Endodermal cell (in vitro differentiated cells): ENCODE measurements at regions not wholly inside any gene's neighbourhood (a gene's known extent, or its start where the extent isn't known, plus 50 kb on each side); places are given as distances from the start of the nearest gene placed in this dataset.
"Not testable (repeated sequence)": the region's sequence is repeated elsewhere in the genome, so short reads cannot be mapped to it uniquely, and the experiment has no call there.

Experiments
- DNase-seq: peaks from one replicate; pipeline ENCODE4 v3.0.0-alpha.2; 2017
- H3K27ac ChIP-seq: 2 replicates; pipeline ENCODE4 v1.5.1; 2013; ENCODE audit warnings: mild to moderate bottlenecking, low read depth, low read length, moderate library complexity
- H3K27me3 ChIP-seq: 2 replicates; pipeline ENCODE4 v1.6.1; 2013; ENCODE audit warnings: mild to moderate bottlenecking, low read length, moderate library complexity; ENCODE audit not compliant: insufficient read depth, control insufficient read depth, poor library complexity, severe bottlenecking
- H3K36me3 ChIP-seq: 2 replicates; pipeline ENCODE4 v1.7.0; 2013; ENCODE audit warnings: mild to moderate bottlenecking, low read length, moderate library complexity; ENCODE audit not compliant: control insufficient read depth, insufficient read depth
- H3K4me1 ChIP-seq: one replicate; pipeline ENCODE4 v1.7.0; 2013; ENCODE audit warnings: low read length; ENCODE audit not compliant: control insufficient read depth, insufficient read depth
- H3K4me3 ChIP-seq: 2 replicates; pipeline ENCODE4 v1.5.1; 2013; ENCODE audit warnings: mild to moderate bottlenecking, low read length, moderate library complexity
- H3K9ac ChIP-seq: 2 replicates; pipeline ENCODE4 v1.6.1; 2013; ENCODE audit warnings: mild to moderate bottlenecking, low read length, moderate library complexity; ENCODE audit not compliant: poor library complexity, severe bottlenecking; ENCODE audit errors: extremely low read depth
- H3K9me3 ChIP-seq: 2 replicates; pipeline ENCODE4 v1.6.1; 2013; ENCODE audit warnings: mild to moderate bottlenecking, low read length, moderate library complexity; ENCODE audit not compliant: control insufficient read depth
- H3K27ac Mint-ChIP-seq: 2 replicates; pipeline ENCODE4 v1.8.0; 2020; ENCODE audit warnings: mixed read lengths
- H3K27me3 Mint-ChIP-seq: 2 replicates; pipeline ENCODE4 v1.8.0; 2021; ENCODE audit warnings: mild to moderate bottlenecking, mixed read lengths; ENCODE audit not compliant: insufficient read depth
- H3K36me3 Mint-ChIP-seq: 2 replicates; pipeline ENCODE4 v1.8.0; 2020; ENCODE audit warnings: low read depth, mixed read lengths
- H3K4me1 Mint-ChIP-seq: 2 replicates; pipeline ENCODE4 v1.8.0; 2020; ENCODE audit warnings: mixed read lengths
- H3K4me3 Mint-ChIP-seq: 2 replicates; pipeline ENCODE4 v1.8.0; 2020; ENCODE audit warnings: mild to moderate bottlenecking, moderate library complexity, mixed read lengths
- H3K9me3 Mint-ChIP-seq: 2 replicates; pipeline ENCODE4 v1.8.0; 2020; ENCODE audit warnings: mild to moderate bottlenecking, mixed read lengths
- WGBS, 2 experiments: methylation state at CpG; one replicate each; pipeline versions ENCODE4 v1.1.5 to v1.1.7; 2013; ENCODE audit warnings: missing lambda C conversion rate in 2 of 2, mixed read lengths in 1 of 2; ENCODE audit not compliant: insufficient coverage in 1 of 2, insufficient read length in 1 of 2; 5-methylcytosine and 5-hydroxymethylcytosine counted together
- TF ChIP-seq, protein P1 (sequence below): fragments of 200-600 bp; sonication (generic); conservative IDR thresholded peaks from 2 replicates; pipeline ENCODE4 v1.5.0; 2021; ENCODE audit warnings: antibody characterized with exemption, mild to moderate bottlenecking

DNA sequence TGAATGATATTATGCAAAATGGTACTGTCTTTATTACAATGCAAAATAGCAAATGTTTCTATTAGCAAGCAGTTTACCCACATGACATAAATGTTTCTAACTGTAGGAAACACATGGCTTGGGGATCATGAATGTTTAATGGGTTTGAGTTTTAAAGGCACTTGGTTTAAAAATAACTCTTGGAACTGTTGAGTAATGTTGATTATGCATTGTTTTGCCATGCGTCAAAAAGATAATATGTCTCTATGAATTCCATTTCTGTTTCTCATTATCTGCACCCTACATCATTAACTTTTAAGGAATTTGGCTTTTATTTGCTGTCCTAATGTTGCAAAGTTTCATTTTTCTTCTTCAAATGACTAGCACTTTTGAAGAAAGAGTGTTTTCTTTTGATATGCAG is 1355.5 kb downstream of the SUCLG1 start:
- Histone ChIP-seq H3K4me3 (no peak overlapping the region), H3K9me3 (peaks cover 4% of the 10 kb centered on the region), H3K27me3 (no peaks in the 10 kb centered on the region), H3K9ac (no peak overlapping the region), H3K36me3 (no peaks in the 10 kb centered on the region), H3K27ac (no peak overlapping the region), H3K4me1 (no peaks in the 10 kb centered on the region)
- no peak for DNase-seq
- peaks cover 9% of the 10 kb centered on the region for H3K9me3 Mint-ChIP-seq
- no peaks in the 10 kb centered on the region for H3K4me1 Mint-ChIP-seq
- 86 to 100% methylated on average over 1 of the region's 1 CpG for WGBS, 2 experiments
- H3K27me3 Mint-ChIP-seq = no peaks in the 10 kb centered on the region
- H3K27ac Mint-ChIP-seq = no peak overlapping the region
- H3K36me3 Mint-ChIP-seq = no peaks in the 10 kb centered on the region
- no peak overlapping the region for H3K4me3 Mint-ChIP-seq
- TF ChIP-seq, protein P1, sequence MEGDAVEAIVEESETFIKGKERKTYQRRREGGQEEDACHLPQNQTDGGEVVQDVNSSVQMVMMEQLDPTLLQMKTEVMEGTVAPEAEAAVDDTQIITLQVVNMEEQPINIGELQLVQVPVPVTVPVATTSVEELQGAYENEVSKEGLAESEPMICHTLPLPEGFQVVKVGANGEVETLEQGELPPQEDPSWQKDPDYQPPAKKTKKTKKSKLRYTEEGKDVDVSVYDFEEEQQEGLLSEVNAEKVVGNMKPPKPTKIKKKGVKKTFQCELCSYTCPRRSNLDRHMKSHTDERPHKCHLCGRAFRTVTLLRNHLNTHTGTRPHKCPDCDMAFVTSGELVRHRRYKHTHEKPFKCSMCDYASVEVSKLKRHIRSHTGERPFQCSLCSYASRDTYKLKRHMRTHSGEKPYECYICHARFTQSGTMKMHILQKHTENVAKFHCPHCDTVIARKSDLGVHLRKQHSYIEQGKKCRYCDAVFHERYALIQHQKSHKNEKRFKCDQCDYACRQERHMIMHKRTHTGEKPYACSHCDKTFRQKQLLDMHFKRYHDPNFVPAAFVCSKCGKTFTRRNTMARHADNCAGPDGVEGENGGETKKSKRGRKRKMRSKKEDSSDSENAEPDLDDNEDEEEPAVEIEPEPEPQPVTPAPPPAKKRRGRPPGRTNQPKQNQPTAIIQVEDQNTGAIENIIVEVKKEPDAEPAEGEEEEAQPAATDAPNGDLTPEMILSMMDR = no peak

DNA sequence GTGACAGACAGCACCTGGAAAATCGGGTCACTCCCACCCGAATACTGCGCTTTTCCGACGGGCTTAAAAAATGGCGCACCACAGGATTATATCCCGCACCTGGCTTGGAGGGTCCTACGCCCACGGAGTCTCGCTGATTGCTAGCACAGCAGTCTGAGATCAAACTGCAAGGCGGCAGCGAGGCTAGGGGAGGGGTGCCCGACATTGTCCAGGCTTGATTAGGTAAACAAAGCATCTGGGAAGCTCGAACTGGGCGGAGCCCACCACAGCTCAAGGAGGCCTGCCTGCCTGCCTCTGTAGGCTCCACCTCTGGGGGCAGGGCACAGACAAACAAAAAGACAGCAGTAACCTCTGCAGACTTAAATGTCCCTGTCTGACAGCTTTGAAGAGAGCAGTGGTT is 1370.0 kb downstream of the SUCLG1 start:
- H3K27ac Mint-ChIP-seq, H3K9ac ChIP-seq, H3K36me3 Mint-ChIP-seq, H3K27me3 ChIP-seq, H3K9me3 Mint-ChIP-seq, H3K27ac ChIP-seq, H3K4me3 Mint-ChIP-seq, DNase-seq, H3K4me1 ChIP-seq, H3K36me3 ChIP-seq, H3K27me3 Mint-ChIP-seq, H3K4me3 ChIP-seq, H3K9me3 ChIP-seq, H3K4me1 Mint-ChIP-seq: not testable (repeated sequence)
- 96% methylated on average over 8 to 15 of the region's 15 CpGs for WGBS, 2 experiments

DNA sequence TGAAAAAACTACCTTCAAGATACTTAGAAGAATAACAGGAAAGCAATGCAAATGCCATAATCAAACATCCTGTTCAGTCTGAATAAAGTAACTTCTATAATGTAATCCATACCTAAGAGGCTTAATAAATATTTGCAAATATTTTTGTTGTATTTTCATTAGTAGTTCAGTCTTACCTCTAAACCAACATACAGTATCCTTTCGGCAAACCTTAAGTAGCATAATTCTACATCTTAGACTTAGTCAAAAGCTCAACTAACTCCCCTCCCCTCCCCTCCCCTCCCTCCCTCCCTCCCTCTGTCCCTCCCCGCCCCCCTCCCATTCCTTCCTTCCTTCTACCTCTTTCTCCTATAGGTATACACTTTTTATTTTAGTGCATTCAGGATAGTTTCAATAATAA is 1373.2 kb downstream of the SUCLG1 start:
- H3K4me1 ChIP-seq = no peaks in the 10 kb centered on the region
- Mint-ChIP-seq H3K36me3 (peaks cover 2% of the 10 kb centered on the region), H3K27me3 (no peaks in the 10 kb centered on the region), H3K4me1 (no peaks in the 10 kb centered on the region), H3K27ac (no peak overlapping the region), H3K9me3 (no peaks in the 10 kb centered on the region), H3K4me3 (no peak overlapping the region)
- no peak overlapping the region for H3K27ac ChIP-seq
- H3K36me3 ChIP-seq = no peaks in the 10 kb centered on the region
- TF ChIP-seq, protein P1 = no peak
- WGBS, 2 experiments = no CpG with 5 or more reads among the region's 2 CpGs
- no peak overlapping the region for H3K4me3 ChIP-seq
- H3K27me3 ChIP-seq = no peaks in the 10 kb centered on the region
- no peak overlapping the region for H3K9ac ChIP-seq
- no peak for DNase-seq
- no peaks in the 10 kb centered on the region for H3K9me3 ChIP-seq
